Chondrocyte (in vitro differentiated cells): ENCODE measurements at regions not wholly inside any gene's neighbourhood (a gene's known extent, or its start where the extent isn't known, plus 50 kb on each side); places are given as distances from the start of the nearest gene placed in this dataset.

Experiments
- DNase-seq: peaks from one replicate; pipeline ENCODE4 v3.0.0; 2021; ENCODE audit warnings: mixed read lengths, low spot score
- H3K27ac Mint-ChIP-seq: one replicate; pipeline ENCODE4 v1.8.0; 2021; ENCODE audit warnings: mild to moderate bottlenecking, moderate library complexity, mixed read lengths; ENCODE audit not compliant: unreplicated experiment
- H3K27me3 Mint-ChIP-seq: 2 replicates; pipeline ENCODE4 v1.8.0; 2021; ENCODE audit warnings: low read depth, mixed read lengths
- H3K36me3 Mint-ChIP-seq: 2 replicates; pipeline ENCODE4 v1.8.0; 2021; ENCODE audit warnings: low read depth, mixed read lengths
- H3K4me1 Mint-ChIP-seq: 2 replicates; pipeline ENCODE4 v1.8.0; 2021; ENCODE audit warnings: low read depth, mild to moderate bottlenecking, mixed read lengths
- H3K4me3 Mint-ChIP-seq: one replicate; pipeline ENCODE4 v1.8.0; 2021; ENCODE audit warnings: mild to moderate bottlenecking, moderate library complexity, mixed read lengths; ENCODE audit not compliant: unreplicated experiment
- H3K9me3 Mint-ChIP-seq: 2 replicates; pipeline ENCODE4 v1.8.0; 2021; ENCODE audit warnings: low read depth, mixed read lengths
- TF ChIP-seq, protein P1 (sequence below): fragments of 200-600 bp; sonication (generic); IDR thresholded peaks from 2 replicates; pipeline ENCODE4 v1.5.0; 2021; ENCODE audit warnings: antibody characterized with exemption, mild to moderate bottlenecking, moderate library complexity

DNA sequence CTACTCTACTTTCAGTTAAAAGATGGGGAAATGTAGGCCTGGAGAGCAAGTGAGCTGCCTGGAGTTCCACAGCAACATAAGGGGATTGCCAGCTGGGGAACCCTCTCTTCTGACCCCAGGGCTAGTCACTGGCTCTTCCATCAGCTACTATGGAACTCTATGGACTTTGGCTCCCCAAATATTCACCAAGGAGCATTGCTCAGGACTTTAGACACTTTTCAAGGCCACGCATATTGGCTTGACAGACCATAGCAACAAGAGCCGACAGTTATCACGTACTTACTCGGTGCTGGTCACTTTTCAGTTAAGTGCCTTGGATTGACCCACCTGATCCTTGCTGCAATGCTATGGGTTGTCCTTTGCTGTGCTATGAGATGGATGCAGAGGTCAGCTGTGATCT lies 360.7 kb upstream of the CHD6 start:
- no peak for DNase-seq
- Mint-ChIP-seq H3K4me3 (no peak overlapping the region), H3K27me3 (no peaks in the 10 kb centered on the region), H3K4me1 (no peaks in the 10 kb centered on the region), H3K9me3 (peaks cover 7% of the 10 kb centered on the region), H3K27ac (no peak overlapping the region), H3K36me3 (no peaks in the 10 kb centered on the region)
- TF ChIP-seq, protein P1, sequence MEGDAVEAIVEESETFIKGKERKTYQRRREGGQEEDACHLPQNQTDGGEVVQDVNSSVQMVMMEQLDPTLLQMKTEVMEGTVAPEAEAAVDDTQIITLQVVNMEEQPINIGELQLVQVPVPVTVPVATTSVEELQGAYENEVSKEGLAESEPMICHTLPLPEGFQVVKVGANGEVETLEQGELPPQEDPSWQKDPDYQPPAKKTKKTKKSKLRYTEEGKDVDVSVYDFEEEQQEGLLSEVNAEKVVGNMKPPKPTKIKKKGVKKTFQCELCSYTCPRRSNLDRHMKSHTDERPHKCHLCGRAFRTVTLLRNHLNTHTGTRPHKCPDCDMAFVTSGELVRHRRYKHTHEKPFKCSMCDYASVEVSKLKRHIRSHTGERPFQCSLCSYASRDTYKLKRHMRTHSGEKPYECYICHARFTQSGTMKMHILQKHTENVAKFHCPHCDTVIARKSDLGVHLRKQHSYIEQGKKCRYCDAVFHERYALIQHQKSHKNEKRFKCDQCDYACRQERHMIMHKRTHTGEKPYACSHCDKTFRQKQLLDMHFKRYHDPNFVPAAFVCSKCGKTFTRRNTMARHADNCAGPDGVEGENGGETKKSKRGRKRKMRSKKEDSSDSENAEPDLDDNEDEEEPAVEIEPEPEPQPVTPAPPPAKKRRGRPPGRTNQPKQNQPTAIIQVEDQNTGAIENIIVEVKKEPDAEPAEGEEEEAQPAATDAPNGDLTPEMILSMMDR, result no peak

DNA sequence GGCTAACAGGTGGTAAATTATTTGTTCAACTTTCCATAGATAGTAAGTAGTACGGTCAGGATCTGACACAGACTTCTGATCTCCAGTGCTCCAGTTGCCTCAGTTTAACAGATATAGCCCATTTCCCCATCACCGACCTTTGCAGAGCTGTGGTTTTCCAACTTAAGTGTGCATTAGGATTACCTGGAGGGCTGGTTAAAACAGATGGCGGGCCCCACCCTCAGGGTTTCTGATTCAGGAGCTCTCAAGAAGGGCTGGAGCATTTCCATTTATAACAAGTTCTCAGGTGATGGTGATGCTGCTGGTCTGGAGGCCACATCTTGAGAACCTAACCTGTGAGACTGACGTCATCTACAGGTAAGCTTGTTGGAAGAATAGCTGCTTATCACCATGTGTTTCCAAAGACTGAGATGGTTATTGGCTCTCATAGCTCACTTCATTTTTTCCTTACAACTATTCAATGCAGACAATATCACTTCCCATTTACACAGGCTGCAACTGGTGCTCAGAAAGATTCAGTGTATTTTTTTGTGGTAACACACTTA lies 360.1 kb upstream of the CHD6 start:
- Mint-ChIP-seq H3K9me3 (peaks cover 7% of the 10 kb centered on the region), H3K4me3 (no peak overlapping the region), H3K36me3 (no peaks in the 10 kb centered on the region), H3K27ac (no peak overlapping the region), H3K27me3 (no peaks in the 10 kb centered on the region), H3K4me1 (no peaks in the 10 kb centered on the region)
- TF ChIP-seq, protein P1, result no peak
- no peak for DNase-seq

DNA sequence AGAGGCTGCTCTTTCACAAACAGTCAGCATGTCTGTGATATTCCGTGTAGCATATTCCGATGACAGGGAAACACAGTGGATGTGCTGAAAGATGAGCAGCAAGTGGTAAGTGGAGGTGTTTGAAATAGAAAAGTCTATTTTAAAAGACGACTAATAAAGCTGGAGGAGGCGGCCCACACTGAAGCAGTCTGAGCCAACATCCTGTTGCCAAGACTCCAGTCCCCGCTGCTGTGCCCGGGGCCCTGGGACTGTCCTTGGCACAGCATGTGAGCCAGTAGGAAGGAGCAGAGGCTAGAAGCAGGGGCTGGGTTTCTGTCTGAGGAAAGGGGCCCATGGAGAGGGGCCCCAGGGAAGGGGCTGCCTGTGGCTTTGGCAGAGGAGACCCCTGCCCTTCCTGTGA lies 351.5 kb upstream of the CHD6 start:
- H3K36me3 Mint-ChIP-seq, result no peaks in the 10 kb centered on the region
- no peaks in the 10 kb centered on the region for H3K4me1 Mint-ChIP-seq
- no peak for DNase-seq
- TF ChIP-seq, protein P1, result no peak
- no peaks in the 10 kb centered on the region for H3K27me3 Mint-ChIP-seq
- no peak overlapping the region for H3K27ac Mint-ChIP-seq
- peaks cover 14% of the 10 kb centered on the region for H3K9me3 Mint-ChIP-seq
- H3K4me3 Mint-ChIP-seq, result no peak overlapping the region

DNA sequence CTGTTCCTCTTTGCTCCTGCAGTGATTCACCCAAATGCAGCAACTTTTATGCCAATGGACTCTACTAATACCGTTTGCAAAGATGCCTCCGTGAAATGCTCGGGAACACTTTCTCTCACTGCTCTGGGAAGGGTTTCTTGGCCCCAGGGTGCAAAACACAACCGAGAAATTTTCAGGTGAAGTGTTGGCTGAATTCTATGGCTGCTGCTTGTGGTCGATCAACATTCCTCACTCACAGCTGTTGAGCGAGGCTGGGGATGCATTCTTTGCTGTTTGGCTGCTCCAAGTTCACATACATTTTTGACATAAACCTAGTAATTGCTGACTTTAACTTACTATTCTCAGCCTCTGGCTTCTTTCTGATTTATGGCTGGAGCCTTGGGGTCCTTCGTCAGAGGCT lies 342.0 kb upstream of the CHD6 start:
- H3K9me3 Mint-ChIP-seq, result no peaks in the 10 kb centered on the region
- no peaks in the 10 kb centered on the region for H3K4me1 Mint-ChIP-seq
- H3K27me3 Mint-ChIP-seq, result no peaks in the 10 kb centered on the region
- H3K4me3 Mint-ChIP-seq, result no peak overlapping the region
- no peaks in the 10 kb centered on the region for H3K36me3 Mint-ChIP-seq
- no peak overlapping the region for H3K27ac Mint-ChIP-seq
- TF ChIP-seq, protein P1, result no peak
- DNase-seq, result no peak

DNA sequence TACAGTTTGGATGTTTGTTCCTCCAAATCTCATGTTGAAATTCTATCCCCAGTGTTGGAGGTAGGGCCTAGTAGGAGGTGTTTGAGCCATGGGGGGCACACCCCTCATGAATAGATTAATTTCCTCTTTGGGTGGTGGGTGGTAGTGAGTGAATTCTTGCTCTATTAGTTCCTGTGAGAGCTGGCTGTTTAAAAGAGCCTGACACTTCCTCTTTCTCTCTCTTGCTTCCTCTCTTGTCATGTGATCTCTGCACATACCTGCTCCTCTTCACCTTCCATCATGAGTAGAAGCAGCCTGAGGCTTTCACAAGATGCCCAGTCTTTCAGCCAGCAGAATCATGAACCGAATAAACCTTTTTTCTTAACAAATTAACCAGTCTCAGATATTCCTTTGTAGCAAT lies 340.2 kb upstream of the CHD6 start:
- TF ChIP-seq, protein P1, result no peak
- Mint-ChIP-seq H3K27me3 (peaks cover 2% of the 10 kb centered on the region), H3K9me3 (no peaks in the 10 kb centered on the region), H3K4me3 (no peak overlapping the region), H3K36me3 (no peaks in the 10 kb centered on the region), H3K4me1 (no peaks in the 10 kb centered on the region), H3K27ac (no peak overlapping the region)
- DNase-seq, result no peak
